ENCODE measurements at regions not wholly inside any gene's neighbourhood (a gene's known extent, or its start where the extent isn't known, plus 50 kb on each side); places are given as distances from the start of the nearest gene placed in this dataset.
"Not testable (repeated sequence)": the region's sequence is repeated elsewhere in the genome, so short reads cannot be mapped to it uniquely, and the experiment has no call there.

- no peak for DNase-seq
Measured at GRCh38 chr7:152504367-152504766, 68.6 kb upstream of the KMT2C start.

GRCh38 chr7:152502813-152503790 is 67.3 kb upstream of the KMT2C start:
- no peak for DNase-seq

- no peak for DNase-seq
Measured at GRCh38 chr7:152501506-152501905, 65.7 kb upstream of the KMT2C start.

DNA sequence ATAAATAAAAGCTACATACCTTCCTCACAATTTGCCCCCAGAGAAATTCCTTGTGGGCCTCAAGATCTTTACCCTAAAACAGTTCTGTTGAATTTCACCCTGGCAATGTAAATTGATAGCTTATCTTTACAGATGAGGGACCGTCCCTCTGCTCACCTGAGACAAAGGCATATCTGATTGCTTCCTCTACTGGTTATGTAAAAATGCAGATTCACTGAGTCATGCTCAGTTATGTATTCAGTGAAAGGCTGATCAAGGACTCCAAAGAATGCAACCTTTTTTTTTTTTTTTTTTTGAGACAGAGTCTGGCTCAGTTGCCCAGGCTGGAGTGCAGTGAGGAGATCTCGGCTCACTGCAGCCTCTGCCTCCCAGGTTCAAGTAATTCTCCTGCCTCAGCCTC is 64.2 kb upstream of the KMT2C start:
- not testable (repeated sequence) for DNase-seq

DNA sequence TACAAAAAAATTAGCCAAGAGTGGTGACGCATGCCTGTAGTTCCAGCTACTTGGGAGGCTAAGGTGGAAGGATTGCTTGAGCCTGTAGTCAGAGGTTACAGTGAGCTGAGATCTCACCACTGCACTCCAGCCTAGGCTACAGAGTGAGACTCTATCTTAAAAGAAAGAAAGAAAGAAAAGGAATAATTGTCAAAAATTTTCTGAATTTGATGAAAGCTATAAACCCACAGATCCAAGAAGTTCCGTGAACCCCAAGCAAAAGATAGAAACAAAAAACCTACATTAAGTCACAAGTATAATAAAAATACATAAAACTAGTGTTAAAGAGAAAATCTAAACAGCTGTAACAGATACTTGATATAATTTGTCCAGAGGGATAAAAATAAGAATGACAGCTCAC is 60.1 kb upstream of the KMT2C start:
- DNase-seq: no peak

GRCh38 chr7:152492952-152493351 is 57.1 kb upstream of the KMT2C start:
- no peak for DNase-seq

DNA sequence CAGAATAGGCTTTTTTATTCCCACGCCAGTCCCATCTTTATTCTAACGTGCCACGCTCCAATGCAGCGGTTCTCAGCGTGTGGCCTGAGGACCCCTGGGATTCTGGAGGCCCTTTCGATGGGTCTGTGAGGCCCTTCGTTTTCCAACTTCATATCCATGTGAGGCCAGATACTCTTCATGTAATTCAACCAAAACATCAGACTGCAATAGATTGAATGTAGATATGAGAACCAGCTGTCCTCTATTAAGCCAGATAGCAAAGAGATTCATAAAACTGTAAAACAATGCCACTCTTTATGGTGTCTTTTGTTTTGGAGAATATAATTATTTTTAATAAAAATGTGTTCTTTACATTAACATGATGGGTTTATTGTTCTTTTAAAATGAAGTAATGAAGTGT is 53.2 kb upstream of the KMT2C start:
- no peak for DNase-seq

- no peak for DNase-seq
Measured at GRCh38 chr7:152486968-152487367, 51.2 kb upstream of the KMT2C start.

DNA sequence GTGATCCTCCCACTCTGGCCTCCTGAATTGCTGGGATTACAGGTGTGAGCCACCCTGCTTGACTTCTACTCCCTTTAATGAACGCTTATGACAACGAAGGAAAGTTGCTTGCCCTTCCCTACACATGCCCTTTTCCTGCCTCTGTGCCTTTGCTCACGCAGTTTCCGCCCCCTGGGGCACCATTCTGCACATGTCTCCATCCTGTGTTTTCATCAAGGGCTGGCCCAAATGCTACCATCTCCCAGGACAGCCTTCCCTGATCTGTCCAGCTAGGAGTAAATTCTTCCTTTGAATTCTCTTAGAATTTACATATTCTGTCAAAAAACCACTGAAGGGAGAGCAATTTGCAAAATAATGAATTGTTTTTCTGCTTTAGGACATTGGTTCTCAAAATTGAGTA is 50.0 kb upstream of the KMT2C start:
- DNase-seq: no peak
